HG02970 (cell line): ENCODE measurements at regions not wholly inside any gene's neighbourhood (a gene's known extent, or its start where the extent isn't known, plus 50 kb on each side); places are given as distances from the start of the nearest gene placed in this dataset.

ENCODE experiments used
- ATAC-seq: cut with Tn5 transposase; IDR thresholded peaks from one replicate; pipeline ENCODE4 v1.9.1; 2021; ENCODE audit warnings: mild to moderate bottlenecking, moderate library complexity, moderate number of reproducible peaks; ENCODE audit not compliant: unreplicated experiment, low FRiP score

DNA sequence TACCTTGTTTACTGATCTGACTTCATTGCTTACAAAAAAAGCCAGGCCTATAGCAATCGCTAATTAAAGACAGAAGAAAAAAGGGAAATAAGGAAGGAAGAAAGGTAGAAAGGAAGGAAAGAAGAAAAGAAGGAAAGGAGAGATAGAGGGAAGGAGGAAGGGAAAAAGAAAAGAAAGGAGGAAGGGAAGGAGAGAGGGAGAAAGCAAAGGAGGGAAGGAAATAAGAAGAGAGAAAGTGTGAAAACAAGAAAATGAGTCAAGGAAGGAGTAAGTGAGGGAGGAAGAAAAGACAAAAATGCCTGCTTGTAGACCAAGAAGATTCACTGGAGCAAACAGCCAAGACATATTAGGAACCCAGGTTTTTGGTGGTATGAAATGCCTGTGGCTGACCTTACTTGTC is 57.0 kb upstream of the MAGEB16 start:
- no peak for ATAC-seq

DNA sequence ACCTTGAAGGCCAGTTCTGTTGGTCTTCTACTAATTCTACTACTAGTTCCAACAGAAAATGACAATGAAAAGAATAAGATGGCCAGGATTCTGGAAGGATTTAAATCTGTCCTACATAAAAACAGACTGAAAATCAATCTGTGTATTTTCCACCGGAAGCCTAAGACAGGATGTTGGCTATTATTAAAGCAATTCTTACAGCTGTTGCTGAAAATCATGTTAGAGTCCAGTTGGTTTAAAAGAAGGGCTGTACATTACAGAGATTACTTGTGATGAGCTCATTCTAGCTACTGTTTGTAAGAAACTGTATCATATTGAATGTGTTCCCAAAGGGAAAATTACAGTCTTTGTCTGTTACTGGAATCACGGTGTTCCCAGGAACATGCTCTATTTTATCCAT is 54.8 kb upstream of the MAGEB16 start:
- ATAC-seq, result no peak
